GM19467 (cell line): ENCODE measurements at regions not wholly inside any gene's neighbourhood (a gene's known extent, or its start where the extent isn't known, plus 50 kb on each side); places are given as distances from the start of the nearest gene placed in this dataset.
"Not testable (repeated sequence)": the region's sequence is repeated elsewhere in the genome, so short reads cannot be mapped to it uniquely, and the experiment has no call there.

ENCODE experiments used
- ATAC-seq: cut with Tn5 transposase; IDR thresholded peaks from one replicate; pipeline ENCODE4 v1.9.1; 2021; ENCODE audit warnings: mild to moderate bottlenecking, moderate library complexity; ENCODE audit not compliant: unreplicated experiment

GRCh38 chr3:75380276-75380771 is 283.8 kb upstream of the FRG2C start:
- no peak for ATAC-seq

GRCh38 chr3:75384016-75384415 is 280.1 kb upstream of the FRG2C start:
- not testable (repeated sequence) for ATAC-seq

- not testable (repeated sequence) for ATAC-seq
Measured at GRCh38 chr3:75388486-75389124, 275.5 kb upstream of the FRG2C start.

- ATAC-seq = not testable (repeated sequence)
Measured at GRCh38 chr3:75393288-75393694, 270.8 kb upstream of the FRG2C start.

- ATAC-seq = not testable (repeated sequence)
Measured at GRCh38 chr3:75394102-75394501, 270.0 kb upstream of the FRG2C start.

- ATAC-seq = not testable (repeated sequence)
Measured at GRCh38 chr3:75394562-75395360, 269.4 kb upstream of the FRG2C start.

- no peak for ATAC-seq
Measured at GRCh38 chr3:75395580-75396315, 268.4 kb upstream of the FRG2C start.

GRCh38 chr3:75396316-75396802 is 267.8 kb upstream of the FRG2C start:
- no peak for ATAC-seq

GRCh38 chr3:75397486-75397885 is 266.6 kb upstream of the FRG2C start:
- not testable (repeated sequence) for ATAC-seq

- not testable (repeated sequence) for ATAC-seq
Measured at GRCh38 chr3:75422101-75422945, 241.8 kb upstream of the FRG2C start.

GRCh38 chr3:75425379-75425778 is 238.7 kb upstream of the FRG2C start:
- not testable (repeated sequence) for ATAC-seq

- not testable (repeated sequence) for ATAC-seq
Measured at GRCh38 chr3:75427486-75427885, 236.6 kb upstream of the FRG2C start.

- ATAC-seq = not testable (repeated sequence)
Measured at GRCh38 chr3:75427906-75428305, 236.2 kb upstream of the FRG2C start.

- not testable (repeated sequence) for ATAC-seq
Measured at GRCh38 chr3:75429561-75430220, 234.4 kb upstream of the FRG2C start.

- not testable (repeated sequence) for ATAC-seq
Measured at GRCh38 chr3:75430406-75430805, 233.7 kb upstream of the FRG2C start.

GRCh38 chr3:75431120-75431519 is 233.0 kb upstream of the FRG2C start:
- not testable (repeated sequence) for ATAC-seq

GRCh38 chr3:75432466-75432865 is 231.7 kb upstream of the FRG2C start:
- ATAC-seq = not testable (repeated sequence)

- not testable (repeated sequence) for ATAC-seq
Measured at GRCh38 chr3:75432885-75433284, 231.2 kb upstream of the FRG2C start.

- ATAC-seq = not testable (repeated sequence)
Measured at GRCh38 chr3:75433295-75433694, 230.8 kb upstream of the FRG2C start.
